ENCODE measurements at regions not wholly inside any gene's neighbourhood (a gene's known extent, or its start where the extent isn't known, plus 50 kb on each side); places are given as distances from the start of the nearest gene placed in this dataset.

DNA sequence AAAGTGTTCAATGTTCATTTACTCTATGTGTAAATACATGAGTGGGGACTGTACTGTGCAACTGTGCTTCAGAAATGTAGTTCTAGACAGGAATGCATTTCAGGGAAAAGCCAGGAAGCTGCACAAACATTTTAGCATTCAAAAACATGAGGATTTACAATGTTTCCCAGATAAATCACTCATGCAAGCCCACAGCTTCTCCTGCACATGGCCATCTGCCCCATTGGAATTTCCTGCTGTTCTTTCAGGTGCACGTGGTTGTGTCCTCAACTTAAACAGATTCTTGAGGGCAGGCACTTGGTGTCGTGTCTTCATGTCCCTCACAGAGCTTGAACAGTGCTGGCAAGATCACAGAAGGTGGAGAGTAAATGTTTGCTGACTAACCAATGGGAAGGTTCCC, 101.5 kb downstream of the UNC5CL start:
- TF ChIP-seq CTCF (IDR thresholded peaks at IDR 0.05 in 2 of 3, conservative IDR thresholded peaks at IDR 0.05 in 1 of 3; ENCODE audit: borderline replicate concordance in 1 of 3, insufficient read depth in 1 of 3, low read depth in 2 of 3, low read length in 2 of 3) (no peak), TCF7L2 (IDR thresholded peaks at IDR 0.05; ENCODE audit: borderline replicate concordance, extremely low read depth, insufficient read depth, insufficient read length) (no peak), POLR2A (IDR thresholded peaks at IDR 0.05; ENCODE audit: borderline replicate concordance, extremely low read depth, insufficient read depth, insufficient read length) (no peak), EZH2 (IDR thresholded peaks at IDR 0.05) (no peak), YY1 (IDR thresholded peaks at IDR 0.05; ENCODE audit: extremely low read depth, insufficient replicate concordance, low read depth, low read length) (no peak), EZH2phosphoT487 (IDR thresholded peaks at IDR 0.05; ENCODE audit: borderline replicate concordance) (no peak), SIN3A (IDR thresholded peaks at IDR 0.05; ENCODE audit: low read depth) (no peak)
- TF ChIP-seq, protein P1, sequence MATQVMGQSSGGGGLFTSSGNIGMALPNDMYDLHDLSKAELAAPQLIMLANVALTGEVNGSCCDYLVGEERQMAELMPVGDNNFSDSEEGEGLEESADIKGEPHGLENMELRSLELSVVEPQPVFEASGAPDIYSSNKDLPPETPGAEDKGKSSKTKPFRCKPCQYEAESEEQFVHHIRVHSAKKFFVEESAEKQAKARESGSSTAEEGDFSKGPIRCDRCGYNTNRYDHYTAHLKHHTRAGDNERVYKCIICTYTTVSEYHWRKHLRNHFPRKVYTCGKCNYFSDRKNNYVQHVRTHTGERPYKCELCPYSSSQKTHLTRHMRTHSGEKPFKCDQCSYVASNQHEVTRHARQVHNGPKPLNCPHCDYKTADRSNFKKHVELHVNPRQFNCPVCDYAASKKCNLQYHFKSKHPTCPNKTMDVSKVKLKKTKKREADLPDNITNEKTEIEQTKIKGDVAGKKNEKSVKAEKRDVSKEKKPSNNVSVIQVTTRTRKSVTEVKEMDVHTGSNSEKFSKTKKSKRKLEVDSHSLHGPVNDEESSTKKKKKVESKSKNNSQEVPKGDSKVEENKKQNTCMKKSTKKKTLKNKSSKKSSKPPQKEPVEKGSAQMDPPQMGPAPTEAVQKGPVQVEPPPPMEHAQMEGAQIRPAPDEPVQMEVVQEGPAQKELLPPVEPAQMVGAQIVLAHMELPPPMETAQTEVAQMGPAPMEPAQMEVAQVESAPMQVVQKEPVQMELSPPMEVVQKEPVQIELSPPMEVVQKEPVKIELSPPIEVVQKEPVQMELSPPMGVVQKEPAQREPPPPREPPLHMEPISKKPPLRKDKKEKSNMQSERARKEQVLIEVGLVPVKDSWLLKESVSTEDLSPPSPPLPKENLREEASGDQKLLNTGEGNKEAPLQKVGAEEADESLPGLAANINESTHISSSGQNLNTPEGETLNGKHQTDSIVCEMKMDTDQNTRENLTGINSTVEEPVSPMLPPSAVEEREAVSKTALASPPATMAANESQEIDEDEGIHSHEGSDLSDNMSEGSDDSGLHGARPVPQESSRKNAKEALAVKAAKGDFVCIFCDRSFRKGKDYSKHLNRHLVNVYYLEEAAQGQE (IDR thresholded peaks at IDR 0.05; ENCODE audit: low read depth) = no peak

Measured in HCT116 (cell line).